ENCODE measurements at regions not wholly inside any gene's neighbourhood (a gene's known extent, or its start where the extent isn't known, plus 50 kb on each side); places are given as distances from the start of the nearest gene placed in this dataset.

DNA sequence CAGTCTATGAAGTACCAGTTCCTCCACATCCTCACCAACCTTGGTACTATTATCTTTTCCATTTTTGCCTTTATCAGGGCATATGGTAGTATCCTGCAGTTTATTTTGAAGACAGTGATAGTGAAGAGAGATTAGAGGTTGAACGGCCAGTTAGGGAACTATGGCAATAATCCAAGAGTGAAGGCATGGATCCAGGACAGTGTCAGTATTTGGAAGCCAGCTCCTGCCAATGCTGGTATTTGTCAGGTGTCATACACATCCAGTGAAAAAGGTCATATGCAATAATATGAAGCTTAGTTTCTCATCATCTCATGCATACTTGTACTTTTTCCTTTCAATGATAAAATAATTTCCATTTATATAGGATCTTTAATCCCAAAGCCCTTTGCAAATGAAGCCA lies 56.8 kb upstream of the KCNMB2 start:
- Histone ChIP-seq H3K4me1 (no peaks in the 10 kb centered on the region), H3K36me3 (no peaks in the 10 kb centered on the region), H3K27ac (no peak overlapping the region), H3K9me3 (no peaks in the 10 kb centered on the region), H3K4me3 (no peak overlapping the region), H3K27me3 (no peaks in the 10 kb centered on the region)
- DNase-seq (ENCODE audit: low spot score in 2 of 2): no peak
- TF ChIP-seq EP300 (IDR thresholded peaks at IDR 0.05) (no peak), POLR2AphosphoS5 (IDR thresholded peaks at IDR 0.05) (no peak), POLR2A (IDR thresholded peaks at IDR 0.05) (no peak)
- WGBS: 42% methylated on average over 1 of the region's 1 CpG

DNA sequence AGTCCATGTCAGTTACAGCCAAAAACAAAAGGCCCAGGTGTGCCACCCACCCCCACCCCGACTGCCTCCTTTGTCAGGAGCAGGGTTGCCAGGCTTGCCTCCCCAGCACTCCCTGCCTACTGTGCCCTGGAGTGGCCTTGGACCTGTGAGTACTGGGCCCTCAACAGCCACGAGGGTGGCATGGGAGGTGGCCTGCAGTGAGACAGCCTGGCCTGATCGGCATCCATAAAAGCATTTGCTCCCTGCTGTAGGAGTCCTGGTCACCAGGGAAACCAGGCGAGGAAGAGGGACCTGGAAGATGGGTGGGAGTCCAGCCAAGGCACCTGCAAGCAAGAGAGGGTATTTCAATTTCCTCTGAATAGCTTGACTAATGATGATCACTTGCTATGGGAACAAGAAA lies 56.4 kb upstream of the KCNMB2 start:
- Histone ChIP-seq H3K9me3 (no peaks in the 10 kb centered on the region), H3K27me3 (no peaks in the 10 kb centered on the region), H3K36me3 (no peaks in the 10 kb centered on the region), H3K27ac (no peak overlapping the region), H3K4me1 (no peaks in the 10 kb centered on the region), H3K4me3 (no peak overlapping the region)
- no peak for TF ChIP-seq POLR2AphosphoS5 (IDR thresholded peaks at IDR 0.05)
- TF ChIP-seq, protein P1, sequence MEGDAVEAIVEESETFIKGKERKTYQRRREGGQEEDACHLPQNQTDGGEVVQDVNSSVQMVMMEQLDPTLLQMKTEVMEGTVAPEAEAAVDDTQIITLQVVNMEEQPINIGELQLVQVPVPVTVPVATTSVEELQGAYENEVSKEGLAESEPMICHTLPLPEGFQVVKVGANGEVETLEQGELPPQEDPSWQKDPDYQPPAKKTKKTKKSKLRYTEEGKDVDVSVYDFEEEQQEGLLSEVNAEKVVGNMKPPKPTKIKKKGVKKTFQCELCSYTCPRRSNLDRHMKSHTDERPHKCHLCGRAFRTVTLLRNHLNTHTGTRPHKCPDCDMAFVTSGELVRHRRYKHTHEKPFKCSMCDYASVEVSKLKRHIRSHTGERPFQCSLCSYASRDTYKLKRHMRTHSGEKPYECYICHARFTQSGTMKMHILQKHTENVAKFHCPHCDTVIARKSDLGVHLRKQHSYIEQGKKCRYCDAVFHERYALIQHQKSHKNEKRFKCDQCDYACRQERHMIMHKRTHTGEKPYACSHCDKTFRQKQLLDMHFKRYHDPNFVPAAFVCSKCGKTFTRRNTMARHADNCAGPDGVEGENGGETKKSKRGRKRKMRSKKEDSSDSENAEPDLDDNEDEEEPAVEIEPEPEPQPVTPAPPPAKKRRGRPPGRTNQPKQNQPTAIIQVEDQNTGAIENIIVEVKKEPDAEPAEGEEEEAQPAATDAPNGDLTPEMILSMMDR (IDR thresholded peaks at IDR 0.05): no peak
- TF ChIP-seq EP300 (IDR thresholded peaks at IDR 0.05): no peak
- TF ChIP-seq POLR2A (IDR thresholded peaks at IDR 0.05): no peak
- no peak for DNase-seq (ENCODE audit: low spot score in 2 of 2)
- 69% methylated on average over 4 of the region's 4 CpGs for WGBS

DNA sequence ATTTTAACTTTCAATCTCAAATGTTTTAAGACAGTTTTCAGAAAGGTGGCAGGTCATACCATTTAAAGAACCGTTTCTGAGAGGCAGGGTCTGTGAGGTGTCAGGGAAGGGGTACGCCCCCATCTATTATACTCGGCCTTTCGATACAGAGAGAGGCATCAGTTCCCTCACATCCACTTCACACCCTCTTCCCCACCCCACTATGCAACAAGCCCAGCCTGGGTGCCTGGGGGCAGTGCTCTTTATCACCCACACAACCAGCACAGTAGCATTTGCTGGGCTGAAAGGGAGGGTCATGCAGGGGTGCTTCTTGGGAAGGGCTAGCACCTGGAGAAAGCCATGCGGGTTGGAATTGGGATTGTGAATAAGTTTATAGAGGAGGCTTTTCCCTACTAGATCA lies 56.0 kb upstream of the KCNMB2 start:
- no peaks in the 10 kb centered on the region for H3K9me3 ChIP-seq
- no peaks in the 10 kb centered on the region for H3K36me3 ChIP-seq
- TF ChIP-seq POLR2A (IDR thresholded peaks at IDR 0.05): no peak
- no peak for TF ChIP-seq POLR2AphosphoS5 (IDR thresholded peaks at IDR 0.05)
- TF ChIP-seq, protein P1 (IDR thresholded peaks at IDR 0.05): no peak
- TF ChIP-seq EP300 (IDR thresholded peaks at IDR 0.05): no peak
- no peaks in the 10 kb centered on the region for H3K4me1 ChIP-seq
- H3K27me3 ChIP-seq: no peaks in the 10 kb centered on the region
- WGBS: 95% methylated on average over 5 of the region's 5 CpGs
- no peak for DNase-seq (ENCODE audit: low spot score in 2 of 2)
- no peak overlapping the region for H3K4me3 ChIP-seq
- no peak overlapping the region for H3K27ac ChIP-seq

DNA sequence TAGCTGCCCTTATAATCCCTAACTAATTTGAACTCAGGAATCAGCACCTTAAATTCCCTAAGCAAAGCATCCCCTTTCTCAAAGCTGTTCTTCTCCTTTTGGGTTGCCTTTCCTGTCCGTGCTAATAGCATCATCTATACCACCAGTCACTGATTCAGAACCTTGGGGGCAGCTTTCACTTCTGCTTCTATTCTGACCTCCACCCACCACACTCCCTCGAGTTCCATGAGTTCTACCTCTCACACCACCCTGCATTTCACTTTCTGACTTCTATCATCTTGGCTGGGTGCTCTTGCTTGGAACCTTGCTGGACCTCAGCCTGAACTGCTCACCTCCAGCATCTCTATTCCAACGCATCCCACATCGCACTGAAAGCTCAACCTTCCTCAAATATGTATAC lies 55.4 kb upstream of the KCNMB2 start:
- 70% methylated on average over 4 of the region's 4 CpGs for WGBS

DNA sequence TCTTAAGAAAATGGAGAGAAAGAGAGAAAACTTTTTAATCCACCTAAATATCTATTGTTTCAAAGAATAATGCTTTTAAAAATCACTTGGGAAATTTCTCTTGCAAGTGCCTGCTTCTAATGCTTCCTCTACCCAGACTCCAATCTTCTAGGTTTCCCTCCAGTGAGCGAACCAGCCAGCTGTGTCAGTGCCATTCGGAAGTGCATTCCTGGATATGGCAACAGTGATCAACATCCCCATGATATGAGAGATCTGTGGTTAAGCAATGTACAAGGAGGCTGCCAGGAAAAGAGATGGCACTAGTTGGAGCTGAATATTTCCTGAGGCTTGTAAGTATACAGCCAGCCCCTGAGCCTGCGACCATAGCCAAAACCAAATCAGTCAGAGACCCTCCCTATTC lies 53.3 kb upstream of the KCNMB2 start:
- Histone ChIP-seq H3K27ac (no peak overlapping the region), H3K9me3 (no peaks in the 10 kb centered on the region), H3K27me3 (no peaks in the 10 kb centered on the region), H3K4me3 (no peak overlapping the region), H3K4me1 (no peaks in the 10 kb centered on the region), H3K36me3 (no peaks in the 10 kb centered on the region)
- WGBS: 48% methylated on average over 3 of the region's 3 CpGs
- TF ChIP-seq, protein P1 (IDR thresholded peaks at IDR 0.05): no peak
- TF ChIP-seq POLR2AphosphoS5 (IDR thresholded peaks at IDR 0.05) (no peak), POLR2A (IDR thresholded peaks at IDR 0.05) (no peak), EP300 (IDR thresholded peaks at IDR 0.05) (no peak)
- no peak for DNase-seq (ENCODE audit: low spot score in 2 of 2)

More for the DNA sequence above, 55.4 kb upstream of the KCNMB2 start:
- Histone ChIP-seq H3K27ac (no peak overlapping the region), H3K4me1 (no peaks in the 10 kb centered on the region), H3K36me3 (no peaks in the 10 kb centered on the region), H3K27me3 (no peaks in the 10 kb centered on the region), H3K9me3 (no peaks in the 10 kb centered on the region), H3K4me3 (no peak overlapping the region)
- DNase-seq (ENCODE audit: low spot score in 2 of 2): no peak
- no peak for TF ChIP-seq EP300 (IDR thresholded peaks at IDR 0.05)
- no peak for TF ChIP-seq POLR2AphosphoS5 (IDR thresholded peaks at IDR 0.05)
- TF ChIP-seq POLR2A (IDR thresholded peaks at IDR 0.05): no peak
- TF ChIP-seq, protein P1 (IDR thresholded peaks at IDR 0.05): no peak

DNA sequence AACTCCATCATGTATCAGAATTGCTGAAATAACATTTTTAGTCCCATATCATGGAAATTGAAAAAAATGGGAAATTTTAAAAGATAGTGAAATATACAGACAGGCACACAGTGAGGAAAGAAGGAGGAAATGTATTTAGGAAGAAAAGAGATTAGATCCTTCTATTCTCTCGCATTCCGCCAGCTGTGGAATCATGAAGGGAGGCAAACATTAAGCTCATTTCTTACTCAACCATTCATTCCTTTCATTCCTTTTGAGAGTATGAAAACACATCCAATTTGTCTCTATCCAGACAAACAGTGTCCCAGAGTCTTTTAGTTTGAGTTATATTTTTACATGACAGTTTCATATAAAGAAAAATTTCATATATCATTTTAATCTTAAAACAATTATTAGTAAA lies 52.5 kb upstream of the KCNMB2 start:
- TF ChIP-seq POLR2AphosphoS5 (IDR thresholded peaks at IDR 0.05): no peak
- no peak for TF ChIP-seq EP300 (IDR thresholded peaks at IDR 0.05)
- no peak for TF ChIP-seq POLR2A (IDR thresholded peaks at IDR 0.05)
- TF ChIP-seq, protein P1 (IDR thresholded peaks at IDR 0.05): no peak
- Histone ChIP-seq H3K4me1 (no peaks in the 10 kb centered on the region), H3K27me3 (no peaks in the 10 kb centered on the region), H3K27ac (no peak overlapping the region), H3K9me3 (no peaks in the 10 kb centered on the region), H3K36me3 (no peaks in the 10 kb centered on the region), H3K4me3 (no peak overlapping the region)
- WGBS: 90% methylated on average over 2 of the region's 2 CpGs
- DNase-seq (ENCODE audit: low spot score in 2 of 2): no peak
